ENCODE measurements at regions not wholly inside any gene's neighbourhood (a gene's known extent, or its start where the extent isn't known, plus 50 kb on each side); places are given as distances from the start of the nearest gene placed in this dataset.

GRCh38 chr11:103779054-103779453, 257.4 kb upstream of the DDI1 start:
- intact Hi-C loops (cut with micrococcal nuclease; ENCODE audit: unreplicated experiment): no loop called here
- Histone ChIP-seq H3K36me3 (replicated peaks in 1 of 2; ENCODE audit: control insufficient read depth in 1 of 2, insufficient read depth in 2 of 2, low read length in 2 of 2) (no peaks in the 10 kb centered on the region), H2AFZ (ENCODE audit: low read length) (no peak overlapping the region), H3K4me1 (ENCODE audit: insufficient read depth, low read length) (no peaks in the 10 kb centered on the region), H3K79me2 (ENCODE audit: insufficient read depth, low read length) (no peaks in the 10 kb centered on the region), H3K4me3 (replicated peaks in 1 of 3; ENCODE audit: insufficient read depth in 1 of 3, low read depth in 2 of 3, low read length in 3 of 3) (no peak overlapping the region), H3K9me3 (ENCODE audit: low read length) (peaks cover 50% of the 10 kb centered on the region), H4K20me1 (ENCODE audit: insufficient read depth, low read length) (no peaks in the 10 kb centered on the region), H3K4me2 (ENCODE audit: low read depth, low read length) (no peak overlapping the region), H3K27ac (ENCODE audit: extremely low read length, insufficient read depth, low read length) (no peak overlapping the region), H3K9ac (ENCODE audit: insufficient read depth, low read depth, low read length) (no peak overlapping the region), H3K27me3 (ENCODE audit: control insufficient read depth in 1 of 2, insufficient read depth in 2 of 2, low read length in 2 of 2) (no peaks in the 10 kb centered on the region)
- BruUV-seq (replicated peaks): no TSS peak
- ChIA-PET CTCF (ENCODE audit: low intra/inter-chr PET ratio, low total read pairs) (no interaction called here), POLR2A (no interaction called here)
- DNase-seq (ENCODE audit: low spot score) (no peak), FAIRE-seq (no peak), ATAC-seq (no peak)
- TF ChIP-seq ZNF607 (CRISPR knock-in tag; IDR thresholded peaks at IDR 0.05; ENCODE audit: borderline replicate concordance) (no peak), ZNF574 (CRISPR knock-in tag; IDR thresholded peaks at IDR 0.05) (no peak), GATAD2A (CRISPR knock-in tag; IDR thresholded peaks at IDR 0.05) (no peak), NFYB (CRISPR knock-in tag; IDR thresholded peaks at IDR 0.05) (no peak), ZNF768 (CRISPR knock-in tag; IDR thresholded peaks at IDR 0.05) (no peak)
- 26% methylated on average over 1 of the region's 1 CpG for WGBS (ENCODE audit: low lambda C conversion rate)
- in situ Hi-C loops (cut with HindIII; ENCODE audit: extremely low pct_ligation_motif_present, low pct_unique_long_range_greater_than_20kb): no loop called here

GRCh38 chr11:103789952-103790351, 246.5 kb upstream of the DDI1 start:
- Histone ChIP-seq H2AFZ (ENCODE audit: low read length) (no peak overlapping the region), H3K79me2 (ENCODE audit: insufficient read depth, low read length) (no peaks in the 10 kb centered on the region), H3K9ac (ENCODE audit: insufficient read depth, low read depth, low read length) (no peak overlapping the region), H3K4me1 (ENCODE audit: insufficient read depth, low read length) (no peaks in the 10 kb centered on the region), H4K20me1 (ENCODE audit: insufficient read depth, low read length) (no peaks in the 10 kb centered on the region), H3K4me2 (ENCODE audit: low read depth, low read length) (no peak overlapping the region), H3K36me3 (replicated peaks in 1 of 2; ENCODE audit: control insufficient read depth in 1 of 2, insufficient read depth in 2 of 2, low read length in 2 of 2) (no peaks in the 10 kb centered on the region), H3K27ac (ENCODE audit: extremely low read length, insufficient read depth, low read length) (no peak overlapping the region), H3K4me3 (replicated peaks in 1 of 3; ENCODE audit: insufficient read depth in 1 of 3, low read depth in 2 of 3, low read length in 3 of 3) (no peak overlapping the region), H3K27me3 (ENCODE audit: control insufficient read depth in 1 of 2, insufficient read depth in 2 of 2, low read length in 2 of 2) (no peaks in the 10 kb centered on the region), H3K9me3 (ENCODE audit: low read length) (peaks cover 82% of the 10 kb centered on the region)
- no peak for ATAC-seq
- ChIA-PET CTCF (ENCODE audit: low intra/inter-chr PET ratio, low total read pairs) (no interaction called here), POLR2A (no interaction called here)
- intact Hi-C loops (cut with micrococcal nuclease; ENCODE audit: unreplicated experiment): no loop called here
- in situ Hi-C loops (cut with HindIII; ENCODE audit: extremely low pct_ligation_motif_present, low pct_unique_long_range_greater_than_20kb): no loop called here
- no peak for TF ChIP-seq EHMT2 (IDR thresholded peaks at IDR 0.05; ENCODE audit: borderline replicate concordance, low read depth, low read length)
- TF ChIP-seq TRAFD1 (CRISPR knock-in tag; IDR thresholded peaks at IDR 0.05; ENCODE audit: borderline replicate concordance): no peak
- TF ChIP-seq RAD51 (IDR thresholded peaks at IDR 0.05; ENCODE audit: borderline replicate concordance): no peak
- no peak for TF ChIP-seq REL (CRISPR knock-in tag; conservative IDR thresholded peaks at IDR 0.05)
- TF ChIP-seq FOXO1 (CRISPR knock-in tag; IDR thresholded peaks at IDR 0.05): no peak
- TF ChIP-seq NFATC3 (CRISPR knock-in tag; IDR thresholded peaks at IDR 0.05): no peak
- TF ChIP-seq ZBTB20 (CRISPR knock-in tag; IDR thresholded peaks at IDR 0.05; ENCODE audit: borderline replicate concordance, low read depth): no peak
- TF ChIP-seq ZKSCAN8 (CRISPR knock-in tag; IDR thresholded peaks at IDR 0.05; ENCODE audit: borderline replicate concordance): no peak
- no peak for TF ChIP-seq POGZ (CRISPR knock-in tag; IDR thresholded peaks at IDR 0.05)
- TF ChIP-seq E2F5 (CRISPR knock-in tag; conservative IDR thresholded peaks at IDR 0.05): no peak
- no peak for TF ChIP-seq ZNF737 (CRISPR knock-in tag; IDR thresholded peaks at IDR 0.05; ENCODE audit: borderline replicate concordance)
- FAIRE-seq: no peak
- BruUV-seq (replicated peaks): no TSS peak
- DNase-seq (ENCODE audit: low spot score): no peak

Data from HepG2 (cell line).